Fibroblast of lung (primary cell): ENCODE measurements at regions not wholly inside any gene's neighbourhood (a gene's known extent, or its start where the extent isn't known, plus 50 kb on each side); places are given as distances from the start of the nearest gene placed in this dataset.

Experiments used
- CTCF ChIP-seq, 2 donors: IDR thresholded peaks in 1 of 2; conservative IDR thresholded peaks in 1 of 2; 1 replicate in 1 of 2; 2 replicates in 1 of 2; pipeline ENCODE4 v1.5.1; 2011 to 2012; ENCODE audit warnings: low read length in 2 of 2, control low read depth in 1 of 2, inconsistent platforms in 1 of 2, low read depth in 1 of 2, mild to moderate bottlenecking in 1 of 2
- EZH2 ChIP-seq: IDR thresholded peaks from 2 replicates; pipeline ENCODE4 v1.5.1; 2012; ENCODE audit warnings: low read length, control low read depth, mild to moderate bottlenecking; ENCODE audit errors: missing control alignments

DNA sequence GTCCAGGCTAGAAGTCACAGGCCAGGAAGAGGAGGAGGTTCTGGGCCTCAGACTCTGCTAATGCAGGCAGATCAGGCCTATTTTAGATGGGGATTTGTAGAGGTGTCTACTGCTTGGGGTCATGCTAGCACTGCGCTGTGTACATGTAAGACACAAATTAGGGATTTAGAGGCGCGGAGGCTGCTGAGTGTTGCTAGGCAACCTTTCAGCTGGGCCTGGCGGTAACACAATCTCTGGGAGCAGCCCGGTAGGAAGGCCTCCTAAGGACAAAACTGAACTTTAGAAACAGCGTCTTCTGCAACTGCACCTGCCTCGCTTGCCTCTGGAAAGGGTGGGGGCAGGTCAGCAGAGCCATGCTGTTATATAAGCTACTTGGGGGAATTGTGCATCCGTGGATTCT, 147.9 kb downstream of the MACROH2A1 start:
- TF ChIP-seq CTCF (conservative IDR thresholded peaks at IDR 0.05 in 1 of 2, IDR thresholded peaks at IDR 0.05 in 1 of 2; ENCODE audit: low read depth in 1 of 2, low read length in 2 of 2) (no peak), EZH2 (no peak)
